PC-3 (cell line): ENCODE measurements at regions not wholly inside any gene's neighbourhood (a gene's known extent, or its start where the extent isn't known, plus 50 kb on each side); places are given as distances from the start of the nearest gene placed in this dataset.

Experiments used
- ATAC-seq: fragments of 200-7000 bp; cut with Tn5 transposase; 2 replicates; pipeline ENCODE4 v1.9.1; 2020; ENCODE audit warnings: mild to moderate bottlenecking, moderate library complexity
- BruUV-seq: library from RNA; stranded (reverse); fragments of 400-500 nt; replicated peaks from 2 replicates; lab custom pipeline; 2021; lab: Mats Ljungman, UMichigan
- CTCF ChIA-PET: fragments of 300-600 bp; sonication (Branson Sonifier 250); formaldehyde crosslinking; loops from one replicate; lab custom pipeline; 2022; ENCODE audit warnings: antibody characterized with exemption; lab: Charles Lee
- POLR2A ChIA-PET: fragments of 300-600 bp; sonication (Branson Sonifier 250); formaldehyde crosslinking; loops from one replicate; lab custom pipeline; 2022; ENCODE audit warnings: antibody characterized with exemption; ENCODE audit not compliant: unreplicated experiment; lab: Charles Lee
- DNase-seq: peaks from one replicate; pipeline ENCODE4 v3.0.0-alpha.2; 2015
- H2AFZ ChIP-seq: fragments of 300-600 bp; sonication (generic); 2 replicates; pipeline ENCODE4 v1.6.0; 2016; ENCODE audit warnings: antibody characterized with exemption, low read length
- H3F3A ChIP-seq: fragments of 300-600 bp; sonication (generic); one replicate; pipeline ENCODE4 v1.6.0; 2017; ENCODE audit warnings: antibody characterized with exemption, low read length, control low read depth, mild to moderate bottlenecking; ENCODE audit not compliant: unreplicated experiment
- H3K27ac ChIP-seq: fragments of 300-600 bp; sonication (generic); 2 replicates; pipeline ENCODE4 v1.5.1; 2016; ENCODE audit warnings: mild to moderate bottlenecking, low read length
- H3K27me3 ChIP-seq: fragments of 300-600 bp; sonication (generic); 2 replicates; pipeline ENCODE4 v1.6.1; 2016; ENCODE audit warnings: low read length, mixed read lengths
- H3K36me3 ChIP-seq: fragments of 300-600 bp; sonication (generic); 2 replicates; pipeline ENCODE4 v1.6.1; 2016; ENCODE audit warnings: low read depth, mixed run types, low read length, mixed read lengths
- H3K4me1 ChIP-seq: fragments of 300-600 bp; sonication (generic); 2 replicates; pipeline ENCODE4 v1.5.1; 2016; ENCODE audit warnings: low read length; ENCODE audit not compliant: insufficient read depth
- H3K4me2 ChIP-seq: fragments of 300-600 bp; sonication (generic); 2 replicates; pipeline ENCODE4 v1.6.0; 2016; ENCODE audit warnings: low read length
- H3K4me3 ChIP-seq: fragments of 300-600 bp; sonication (generic); 2 replicates; pipeline ENCODE4 v1.5.1; 2016; ENCODE audit warnings: mild to moderate bottlenecking, low read length, mixed read lengths
- H3K79me2 ChIP-seq: fragments of 300-600 bp; sonication (generic); 2 replicates; pipeline ENCODE4 v1.6.1; 2017; ENCODE audit warnings: low read length, mixed read lengths
- H3K9ac ChIP-seq: fragments of 300-600 bp; sonication (generic); 2 replicates; pipeline ENCODE4 v1.6.0; 2016; ENCODE audit warnings: mild to moderate bottlenecking, low read length
- H3K9me2 ChIP-seq: fragments of 300-600 bp; sonication (generic); replicated peaks from 2 replicates; pipeline ENCODE4 v1.6.1; 2016; ENCODE audit warnings: mixed run types, low read length, mixed read lengths
- H3K9me3 ChIP-seq: fragments of 300-600 bp; sonication (generic); 2 replicates; pipeline ENCODE4 v1.6.1; 2016; ENCODE audit warnings: low read length, mixed read lengths
- H4K20me1 ChIP-seq: fragments of 300-600 bp; sonication (generic); 2 replicates; pipeline ENCODE4 v1.6.1; 2016; ENCODE audit warnings: low read length, mixed read lengths
- EZH2 ChIP-seq: fragments of 300-600 bp; sonication (generic); IDR thresholded peaks from one replicate; pipeline ENCODE4 v1.6.1; 2017; ENCODE audit warnings: antibody characterized with exemption, mild to moderate bottlenecking, low read length; ENCODE audit not compliant: unreplicated experiment
- EZH2phosphoT487 ChIP-seq: fragments of 300-600 bp; sonication (generic); IDR thresholded peaks from 2 replicates; pipeline ENCODE4 v1.6.1; 2018; ENCODE audit warnings: mild to moderate bottlenecking, antibody characterized with exemption, low read length, borderline replicate concordance
- intact Hi-C: fragments of 100-400 bp; cut with micrococcal nuclease; formaldehyde crosslinking; loops from 2 replicates; pipeline ENCODE4 v1.9.0; 2023
- TF ChIP-seq, protein P1 (sequence below): fragments of 300-600 bp; sonication (generic); conservative IDR thresholded peaks from 2 replicates; pipeline ENCODE4 v1.5.1; 2017; ENCODE audit warnings: antibody characterized with exemption, low read depth, mild to moderate bottlenecking, low read length

DNA sequence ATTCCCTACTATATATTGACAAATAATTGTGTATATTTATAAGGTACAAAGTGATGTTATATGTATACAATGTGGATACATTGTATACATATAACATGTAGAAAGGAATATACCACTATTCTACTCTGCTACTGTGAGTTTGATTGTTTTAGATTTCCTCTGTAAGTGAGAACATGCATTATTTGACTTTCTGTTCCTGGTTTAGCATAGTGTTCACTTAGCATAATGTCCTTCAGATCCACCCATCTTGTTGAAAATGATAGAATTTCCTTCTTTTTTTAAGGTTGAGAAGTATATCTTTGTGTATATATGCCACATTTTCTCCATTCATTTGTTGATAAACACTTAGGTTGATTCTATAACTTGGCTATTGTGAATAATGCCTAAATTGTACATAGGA lies 140.8 kb upstream of the BDNF start:
- intact Hi-C loops: no loop called here
- Histone ChIP-seq H2AFZ (no peak overlapping the region), H3K27ac (no peak overlapping the region), H3K4me3 (no peak overlapping the region), H3K79me2 (no peaks in the 10 kb centered on the region), H3K9ac (no peak overlapping the region), H3K9me2 (no peaks in the 10 kb centered on the region), H3K9me3 (no peaks in the 10 kb centered on the region), H3F3A (no peaks in the 10 kb centered on the region), H3K27me3 (no peaks in the 10 kb centered on the region), H4K20me1 (no peaks in the 10 kb centered on the region), H3K36me3 (no peaks in the 10 kb centered on the region), H3K4me1 (no peaks in the 10 kb centered on the region), H3K4me2 (no peak overlapping the region)
- no peak for DNase-seq
- no peak for TF ChIP-seq EZH2
- no peak for TF ChIP-seq EZH2phosphoT487
- TF ChIP-seq, protein P1, sequence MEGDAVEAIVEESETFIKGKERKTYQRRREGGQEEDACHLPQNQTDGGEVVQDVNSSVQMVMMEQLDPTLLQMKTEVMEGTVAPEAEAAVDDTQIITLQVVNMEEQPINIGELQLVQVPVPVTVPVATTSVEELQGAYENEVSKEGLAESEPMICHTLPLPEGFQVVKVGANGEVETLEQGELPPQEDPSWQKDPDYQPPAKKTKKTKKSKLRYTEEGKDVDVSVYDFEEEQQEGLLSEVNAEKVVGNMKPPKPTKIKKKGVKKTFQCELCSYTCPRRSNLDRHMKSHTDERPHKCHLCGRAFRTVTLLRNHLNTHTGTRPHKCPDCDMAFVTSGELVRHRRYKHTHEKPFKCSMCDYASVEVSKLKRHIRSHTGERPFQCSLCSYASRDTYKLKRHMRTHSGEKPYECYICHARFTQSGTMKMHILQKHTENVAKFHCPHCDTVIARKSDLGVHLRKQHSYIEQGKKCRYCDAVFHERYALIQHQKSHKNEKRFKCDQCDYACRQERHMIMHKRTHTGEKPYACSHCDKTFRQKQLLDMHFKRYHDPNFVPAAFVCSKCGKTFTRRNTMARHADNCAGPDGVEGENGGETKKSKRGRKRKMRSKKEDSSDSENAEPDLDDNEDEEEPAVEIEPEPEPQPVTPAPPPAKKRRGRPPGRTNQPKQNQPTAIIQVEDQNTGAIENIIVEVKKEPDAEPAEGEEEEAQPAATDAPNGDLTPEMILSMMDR: no peak
- no TSS peak for BruUV-seq
- ATAC-seq: no peak
- CTCF ChIA-PET: no interaction called here
- POLR2A ChIA-PET: no interaction called here

GRCh38 chr11:27839226-27839913 lies 139.1 kb upstream of the BDNF start:
- H3K4me1 ChIP-seq: no peaks in the 10 kb centered on the region
- H3F3A ChIP-seq: no peaks in the 10 kb centered on the region
- ChIA-PET CTCF (no interaction called here), POLR2A (no interaction called here)
- H2AFZ ChIP-seq: peak overlapping the region; percentile 59
- no peak overlapping the region for H3K4me3 ChIP-seq
- no TSS peak for BruUV-seq
- intact Hi-C loops: loop anchor here (5.0 kb wide), 1 partner anchor 122 kb away; no protein-coding TSS in a partner anchor
- H4K20me1 ChIP-seq: no peaks in the 10 kb centered on the region
- no peak for TF ChIP-seq EZH2
- no peak for TF ChIP-seq EZH2phosphoT487
- TF ChIP-seq, protein P1: peak; percentile 75
- H3K27me3 ChIP-seq: no peaks in the 10 kb centered on the region
- no peak overlapping the region; the same call in 1 of the 2 replicates for H3K4me2 ChIP-seq
- H3K9me2 ChIP-seq: no peaks in the 10 kb centered on the region
- no peaks in the 10 kb centered on the region for H3K79me2 ChIP-seq
- H3K9ac ChIP-seq: no peak overlapping the region
- ATAC-seq (no peak; the same call in 1 of the 2 replicates), DNase-seq (peak; percentile 52)
- no peaks in the 10 kb centered on the region for H3K9me3 ChIP-seq
- H3K36me3 ChIP-seq: no peaks in the 10 kb centered on the region
- no peak overlapping the region for H3K27ac ChIP-seq

GRCh38 chr11:27838674-27839073 lies 138.4 kb upstream of the BDNF start:
- Histone ChIP-seq H2AFZ (no peak overlapping the region), H3K36me3 (no peaks in the 10 kb centered on the region), H3K9me2 (no peaks in the 10 kb centered on the region), H3K9ac (no peak overlapping the region), H3K9me3 (no peaks in the 10 kb centered on the region), H3F3A (no peaks in the 10 kb centered on the region), H4K20me1 (no peaks in the 10 kb centered on the region), H3K79me2 (no peaks in the 10 kb centered on the region), H3K4me3 (no peak overlapping the region), H3K27ac (no peak overlapping the region), H3K4me1 (no peaks in the 10 kb centered on the region), H3K4me2 (no peak overlapping the region), H3K27me3 (no peaks in the 10 kb centered on the region)
- POLR2A ChIA-PET: no interaction called here
- TF ChIP-seq EZH2phosphoT487 (no peak), EZH2 (no peak)
- TF ChIP-seq, protein P1: no peak
- CTCF ChIA-PET: no interaction called here
- intact Hi-C loops: loop anchor here (5.0 kb wide), 1 partner anchor 121 kb away; no protein-coding TSS in a partner anchor
- ATAC-seq: no peak
- DNase-seq: no peak
- no TSS peak for BruUV-seq
